Fibroblast of villous mesenchyme (primary cell): ENCODE measurements at regions not wholly inside any gene's neighbourhood (a gene's known extent, or its start where the extent isn't known, plus 50 kb on each side); places are given as distances from the start of the nearest gene placed in this dataset.

Source experiments
- DNase-seq: peaks from one replicate; pipeline ENCODE4 v3.0.0-alpha.2; 2010; ENCODE audit warnings: low read depth
- H3K4me3 ChIP-seq: 2 replicates; pipeline ENCODE4 v1.5.1; 2011; ENCODE audit warnings: low read depth, mild to moderate bottlenecking, low read length
- TF ChIP-seq, protein P1 (sequence below): IDR thresholded peaks from 2 replicates; pipeline ENCODE4 v1.5.1; 2012; ENCODE audit warnings: low read depth, mild to moderate bottlenecking, low read length; ENCODE audit not compliant: insufficient read depth

- no peak overlapping the region for H3K4me3 ChIP-seq
- DNase-seq: no peak
- TF ChIP-seq, protein P1, sequence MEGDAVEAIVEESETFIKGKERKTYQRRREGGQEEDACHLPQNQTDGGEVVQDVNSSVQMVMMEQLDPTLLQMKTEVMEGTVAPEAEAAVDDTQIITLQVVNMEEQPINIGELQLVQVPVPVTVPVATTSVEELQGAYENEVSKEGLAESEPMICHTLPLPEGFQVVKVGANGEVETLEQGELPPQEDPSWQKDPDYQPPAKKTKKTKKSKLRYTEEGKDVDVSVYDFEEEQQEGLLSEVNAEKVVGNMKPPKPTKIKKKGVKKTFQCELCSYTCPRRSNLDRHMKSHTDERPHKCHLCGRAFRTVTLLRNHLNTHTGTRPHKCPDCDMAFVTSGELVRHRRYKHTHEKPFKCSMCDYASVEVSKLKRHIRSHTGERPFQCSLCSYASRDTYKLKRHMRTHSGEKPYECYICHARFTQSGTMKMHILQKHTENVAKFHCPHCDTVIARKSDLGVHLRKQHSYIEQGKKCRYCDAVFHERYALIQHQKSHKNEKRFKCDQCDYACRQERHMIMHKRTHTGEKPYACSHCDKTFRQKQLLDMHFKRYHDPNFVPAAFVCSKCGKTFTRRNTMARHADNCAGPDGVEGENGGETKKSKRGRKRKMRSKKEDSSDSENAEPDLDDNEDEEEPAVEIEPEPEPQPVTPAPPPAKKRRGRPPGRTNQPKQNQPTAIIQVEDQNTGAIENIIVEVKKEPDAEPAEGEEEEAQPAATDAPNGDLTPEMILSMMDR: no peak
Measured at GRCh38 chr10:128684215-128684614, 558.0 kb upstream of the MKI67 start.

DNA sequence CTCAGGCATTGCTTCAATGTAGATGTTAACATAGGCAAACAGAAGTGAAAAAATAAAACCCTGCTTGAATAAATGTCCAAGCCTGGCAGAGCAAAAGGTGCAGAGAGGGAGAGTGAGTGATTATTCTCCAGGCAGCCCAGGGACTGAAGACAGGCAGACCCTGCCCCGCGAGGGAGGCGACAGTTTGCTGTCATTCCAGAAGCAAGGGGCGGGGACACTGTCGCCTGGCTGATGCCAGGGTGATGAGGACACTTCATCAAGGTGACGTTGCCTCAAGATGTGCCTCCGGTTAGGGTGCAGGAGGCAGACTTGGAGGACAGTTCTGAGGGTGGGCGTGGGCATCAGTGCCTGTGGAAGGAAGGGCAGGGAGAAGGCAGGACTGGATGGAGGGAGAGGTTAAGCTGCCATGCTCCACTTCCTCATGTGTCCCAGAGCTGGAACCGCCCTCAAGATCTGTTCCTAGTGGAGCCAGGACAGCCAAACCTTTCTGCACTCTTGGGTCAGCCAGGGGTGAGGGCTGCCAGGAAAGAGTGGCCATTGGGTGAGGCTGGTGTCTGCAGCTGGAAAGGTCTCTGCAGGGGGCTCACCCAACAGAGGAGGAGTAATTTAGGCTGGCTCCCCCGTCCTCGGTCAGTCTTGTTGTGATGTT is 560.5 kb upstream of the MKI67 start:
- TF ChIP-seq, protein P1: no peak
- DNase-seq: no peak
- no peak overlapping the region for H3K4me3 ChIP-seq

GRCh38 chr10:128687408-128687807 is 561.2 kb upstream of the MKI67 start:
- no peak overlapping the region for H3K4me3 ChIP-seq
- TF ChIP-seq, protein P1: no peak
- no peak for DNase-seq

DNA sequence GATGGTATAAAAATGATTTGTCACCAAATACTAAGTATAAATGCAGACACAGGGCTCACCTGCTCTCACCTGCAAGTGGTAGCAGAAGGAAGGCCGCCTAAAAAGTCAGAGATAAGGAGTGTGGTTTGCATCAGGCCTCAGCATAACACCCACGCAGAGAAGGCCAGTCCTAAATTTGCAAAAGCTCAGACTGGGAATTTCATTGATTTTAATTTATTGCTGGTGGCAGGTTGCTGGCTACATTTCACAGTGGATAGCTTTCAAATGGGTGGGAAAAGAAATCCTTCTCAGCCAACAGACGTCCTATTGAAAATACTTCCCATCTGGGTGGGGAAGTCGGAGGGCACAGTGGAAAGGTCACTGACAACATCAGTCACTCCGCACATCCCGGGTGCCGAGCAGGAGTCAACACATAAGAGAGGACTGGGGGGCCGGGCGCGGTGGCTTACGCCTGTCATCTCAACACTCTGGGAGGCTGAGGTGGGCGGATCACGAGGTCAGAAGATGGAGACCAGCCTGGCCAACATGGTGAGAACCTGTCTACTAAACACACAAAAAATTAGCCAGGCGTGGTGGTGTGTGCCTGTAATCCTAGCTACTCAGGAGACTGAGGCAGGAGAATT is 561.8 kb upstream of the MKI67 start:
- TF ChIP-seq, protein P1: no peak
- no peak for DNase-seq
- H3K4me3 ChIP-seq: no peak overlapping the region

- no peak overlapping the region for H3K4me3 ChIP-seq
- TF ChIP-seq, protein P1: no peak
- DNase-seq: no peak
Measured at GRCh38 chr10:128689667-128690066, 563.4 kb upstream of the MKI67 start.

DNA sequence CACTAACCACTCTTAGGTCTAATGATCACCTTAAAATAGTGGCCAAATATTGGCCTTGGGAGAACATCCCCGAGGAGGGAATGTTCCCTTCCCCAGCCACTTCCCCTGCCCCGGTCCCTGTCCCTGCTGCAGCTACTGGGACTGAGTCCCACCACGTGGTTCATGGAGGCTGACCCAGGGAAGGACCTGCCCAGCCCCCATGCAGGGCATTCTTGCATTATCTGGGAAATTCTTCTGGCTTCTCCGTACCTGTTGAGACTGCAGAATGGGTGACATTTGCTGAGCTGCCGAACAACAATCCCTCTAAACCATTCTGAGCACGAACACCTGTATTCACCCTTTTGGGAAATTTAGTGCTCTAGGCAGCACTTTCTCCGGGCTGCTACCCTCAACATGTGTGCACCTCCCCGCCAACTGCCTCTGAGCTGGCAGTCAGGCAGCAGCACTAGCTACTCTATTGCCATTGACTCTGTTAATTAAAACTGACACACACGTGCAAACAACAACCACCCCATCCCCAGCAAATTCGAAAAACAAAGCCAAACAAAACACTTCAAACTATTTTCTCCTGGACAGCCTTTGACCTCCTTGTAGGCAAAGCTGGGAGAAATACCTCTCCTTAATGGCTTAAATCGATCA is 567.4 kb upstream of the MKI67 start:
- DNase-seq: no peak

More for the DNA sequence above, 567.4 kb upstream of the MKI67 start:
- H3K4me3 ChIP-seq: no peak overlapping the region
- TF ChIP-seq, protein P1: no peak
